IMR-90 (cell line): ENCODE measurements at regions not wholly inside any gene's neighbourhood (a gene's known extent, or its start where the extent isn't known, plus 50 kb on each side); places are given as distances from the start of the nearest gene placed in this dataset.

Experiments used
- ATAC-seq: fragments of 200-7000 bp; cut with Tn5 transposase; 2 replicates; pipeline ENCODE4 v1.9.1; 2020; ENCODE audit warnings: low read depth, mild to moderate bottlenecking, moderate library complexity
- BruUV-seq: library from RNA; stranded (reverse); fragments of 400-500 nt; replicated peaks from 2 replicates; lab custom pipeline; 2021; lab: Mats Ljungman, UMichigan
- CTCF ChIA-PET: fragments of 300-600 bp; formaldehyde crosslinking; extraction: SDS; loops from one replicate; lab custom pipeline; 2021; ENCODE audit warnings: antibody characterized with exemption; lab: Yijun Ruan, JAX
- POLR2A ChIA-PET: fragments of 300-600 bp; sonication (Branson Sonifier 250); formaldehyde crosslinking; loops from one replicate; lab custom pipeline; 2022; ENCODE audit warnings: antibody characterized with exemption; ENCODE audit not compliant: unreplicated experiment; lab: Charles Lee
- DNase-seq: peaks from one replicate; pipeline ENCODE4 v3.0.0; 2013
- H2AFZ ChIP-seq: replicated peaks from 2 replicates; pipeline ENCODE3; 2013; ENCODE audit warnings: low read length, mild to moderate bottlenecking; ENCODE audit not compliant: poor library complexity
- H2AK5ac ChIP-seq: 2 replicates; pipeline ENCODE4 v1.6.1; 2013; ENCODE audit warnings: low read depth, low read length, inconsistent platforms
- H2AK9ac ChIP-seq: replicated peaks from 2 replicates; pipeline ENCODE3; 2013; ENCODE audit warnings: mild to moderate bottlenecking, low read depth, low read length, moderate library complexity; ENCODE audit not compliant: poor library complexity
- H2BK120ac ChIP-seq: 2 replicates; pipeline ENCODE4 v1.6.1; 2013; ENCODE audit warnings: low read depth, low read length, inconsistent platforms
- H2BK15ac ChIP-seq: 3 replicates; pipeline ENCODE4 v1.6.1; 2013; ENCODE audit warnings: low read depth, low read length, inconsistent platforms
- H2BK20ac ChIP-seq: 2 replicates; pipeline ENCODE4 v1.6.1; 2013; ENCODE audit warnings: low read depth, mild to moderate bottlenecking, inconsistent platforms, low read length, moderate library complexity
- H2BK5ac ChIP-seq: 2 replicates; pipeline ENCODE4 v1.6.1; 2013; ENCODE audit warnings: mild to moderate bottlenecking, low read depth, low read length, inconsistent platforms; ENCODE audit not compliant: poor library complexity, severe bottlenecking
- H3K14ac ChIP-seq: replicated peaks from 2 replicates; pipeline ENCODE4 v1.6.1; 2013; ENCODE audit warnings: low read depth, low read length, inconsistent platforms
- H3K18ac ChIP-seq: 2 replicates; pipeline ENCODE4 v1.6.1; 2013; ENCODE audit warnings: low read depth, low read length, control low read depth
- H3K23ac ChIP-seq: 2 replicates; pipeline ENCODE4 v1.6.1; 2013; ENCODE audit warnings: low read depth, low read length, inconsistent platforms
- H3K27ac ChIP-seq: 2 replicates; pipeline ENCODE4 v1.5.1; 2013; ENCODE audit warnings: mild to moderate bottlenecking, control low read depth, low read length; ENCODE audit not compliant: insufficient read depth
- H3K27me3 ChIP-seq: 2 replicates; pipeline ENCODE4 v1.6.1; 2013; ENCODE audit warnings: low read length; ENCODE audit not compliant: control insufficient read depth, insufficient read depth
- H3K36me3 ChIP-seq: 2 replicates; pipeline ENCODE4 v1.6.1; 2013; ENCODE audit warnings: low read length, mixed read lengths; ENCODE audit not compliant: control insufficient read depth, insufficient read depth
- H3K4ac ChIP-seq: 2 replicates; pipeline ENCODE4 v1.6.1; 2013; ENCODE audit warnings: low read depth, low read length, inconsistent platforms
- H3K4me1 ChIP-seq: 2 replicates; pipeline ENCODE4 v1.6.1; 2013; ENCODE audit warnings: low read length, mixed read lengths; ENCODE audit not compliant: control insufficient read depth, insufficient read depth
- H3K4me2 ChIP-seq: 2 replicates; pipeline ENCODE4 v1.6.1; 2013; ENCODE audit warnings: low read depth, mild to moderate bottlenecking, control low read depth, low read length, moderate library complexity
- H3K4me3 ChIP-seq: 2 replicates; pipeline ENCODE4 v1.5.1; 2013; ENCODE audit warnings: low read depth, mild to moderate bottlenecking, control low read depth, low read length, moderate library complexity; ENCODE audit not compliant: insufficient read depth
- H3K56ac ChIP-seq: 2 replicates; pipeline ENCODE4 v1.6.1; 2013; ENCODE audit warnings: low read length, inconsistent platforms; ENCODE audit not compliant: insufficient read depth; ENCODE audit errors: extremely low read depth
- H3K79me1 ChIP-seq, 2 experiments: 2 replicates each; pipeline ENCODE4 v1.6.1; 2013; ENCODE audit warnings: low read length in 2 of 2, inconsistent platforms in 1 of 2, low read depth in 1 of 2
- H3K9ac ChIP-seq: 2 replicates; pipeline ENCODE4 v1.6.1; 2013; ENCODE audit warnings: low read depth, low read length, control low read depth
- H3K9me1 ChIP-seq: 2 replicates; pipeline ENCODE4 v1.6.1; 2013; ENCODE audit warnings: low read length, inconsistent platforms; ENCODE audit not compliant: insufficient read depth
- H3K9me3 ChIP-seq: 2 replicates; pipeline ENCODE4 v1.6.1; 2013; ENCODE audit warnings: low read length; ENCODE audit not compliant: control insufficient read depth, insufficient read depth
- H4K20me1 ChIP-seq: 2 replicates; pipeline ENCODE4 v1.6.1; 2013; ENCODE audit warnings: low read length, inconsistent platforms; ENCODE audit not compliant: insufficient read depth
- H4K5ac ChIP-seq: 2 replicates; pipeline ENCODE4 v1.6.1; 2013; ENCODE audit warnings: mild to moderate bottlenecking, low read depth, low read length, control low read depth
- H4K8ac ChIP-seq, 2 experiments: 2 replicates each; pipeline ENCODE4 v1.6.1; 2013; ENCODE audit warnings: low read depth in 2 of 2, low read length in 2 of 2, control low read depth in 1 of 2, inconsistent platforms in 1 of 2
- H4K91ac ChIP-seq: 2 replicates; pipeline ENCODE4 v1.6.1; 2013; ENCODE audit warnings: low read depth, low read length, inconsistent platforms; ENCODE audit not compliant: insufficient read depth
- BHLHE40 ChIP-seq: fragments of 150-350 bp; IDR thresholded peaks from 2 replicates; pipeline ENCODE4 v1.6.1; 2016; ENCODE audit warnings: mild to moderate bottlenecking, low read depth, low read length
- CEBPB ChIP-seq: IDR thresholded peaks from 2 replicates; pipeline ENCODE4 v1.6.1; 2012; ENCODE audit warnings: low read depth, low read length, improper control_type of control experiment
- CHD1 ChIP-seq: IDR thresholded peaks from 2 replicates; pipeline ENCODE4 v1.6.1; 2012; ENCODE audit warnings: low read depth, low read length, improper control_type of control experiment
- FOS ChIP-seq: fragments of 150-350 bp; IDR thresholded peaks from 2 replicates; pipeline ENCODE4 v1.6.1; 2016; ENCODE audit warnings: low read depth, low read length
- MAZ ChIP-seq: IDR thresholded peaks from 2 replicates; pipeline ENCODE4 v1.6.1; 2012; ENCODE audit warnings: low read depth, mild to moderate bottlenecking, low read length, improper control_type of control experiment, moderate library complexity, borderline replicate concordance
- NFE2L2 ChIP-seq: fragments of 150-350 bp; IDR thresholded peaks from 2 replicates; pipeline ENCODE4 v1.6.1; 2016; ENCODE audit warnings: low read depth, mild to moderate bottlenecking, low read length
- POLR2A ChIP-seq: IDR thresholded peaks from 2 replicates; pipeline ENCODE4 v1.6.1; 2012; ENCODE audit warnings: mild to moderate bottlenecking, low read depth, low read length
- RAD21 ChIP-seq: IDR thresholded peaks from 2 replicates; pipeline ENCODE4 v1.6.1; 2012; ENCODE audit warnings: low read length, improper control_type of control experiment
- RCOR1 ChIP-seq: IDR thresholded peaks from 2 replicates; pipeline ENCODE4 v1.6.1; 2012; ENCODE audit warnings: mild to moderate bottlenecking, low read length, improper control_type of control experiment; ENCODE audit not compliant: insufficient replicate concordance
- RFX5 ChIP-seq: IDR thresholded peaks from 2 replicates; pipeline ENCODE4 v1.8.0; 2012; ENCODE audit warnings: low read depth, mild to moderate bottlenecking, low read length, moderate library complexity
- SMC3 ChIP-seq: fragments of 150-350 bp; IDR thresholded peaks from 2 replicates; pipeline ENCODE4 v1.6.1; 2016; ENCODE audit warnings: low read depth, mild to moderate bottlenecking, antibody characterized with exemption, low read length, moderate library complexity
- WGBS, 2 experiments: methylation state at CpG; one replicate each; pipeline versions ENCODE4 v1.1.5 to v1.1.7; 2013; ENCODE audit warnings: missing lambda C conversion rate in 2 of 2; ENCODE audit not compliant: insufficient read length in 1 of 2; ENCODE audit errors: extremely low coverage in 2 of 2; 5-methylcytosine and 5-hydroxymethylcytosine counted together
- dilution Hi-C: fragments of 300-500 bp; cut with HindIII; formaldehyde crosslinking; loops from one replicate; pipeline ENCODE4 v1.14.3; 2018; ENCODE audit warnings: low sequenced_read_pairs; ENCODE audit not compliant: unreplicated experiment
- in situ Hi-C: fragments of 300-500 bp; cut with MboI; formaldehyde crosslinking; loops from 3 replicates; pipeline ENCODE4 v1.14.3; 2019; ENCODE audit warnings: low sequenced_read_pairs, inconsistent platforms, mixed read lengths
- intact Hi-C: fragments of 100-400 bp; cut with micrococcal nuclease; formaldehyde crosslinking; loops from 2 replicates; pipeline ENCODE4 v1.10.0; 2022
- TF ChIP-seq, protein P1 (sequence below): fragments of 150-350 bp; IDR thresholded peaks from 2 replicates; pipeline ENCODE4 v1.6.1; 2017; ENCODE audit warnings: mild to moderate bottlenecking, antibody characterized with exemption, low read length, low read depth
- TF ChIP-seq, protein P2 (sequence below): conservative IDR thresholded peaks from 2 replicates; pipeline ENCODE4 v1.5.1; 2012; ENCODE audit warnings: mild to moderate bottlenecking, low read depth, low read length, improper control_type of control experiment
- TF ChIP-seq, protein P3 (sequence below): fragments of 150-350 bp; IDR thresholded peaks from 2 replicates; pipeline ENCODE4 v1.6.1; 2016; ENCODE audit warnings: low read depth, mild to moderate bottlenecking, low read length, moderate library complexity, borderline replicate concordance

DNA sequence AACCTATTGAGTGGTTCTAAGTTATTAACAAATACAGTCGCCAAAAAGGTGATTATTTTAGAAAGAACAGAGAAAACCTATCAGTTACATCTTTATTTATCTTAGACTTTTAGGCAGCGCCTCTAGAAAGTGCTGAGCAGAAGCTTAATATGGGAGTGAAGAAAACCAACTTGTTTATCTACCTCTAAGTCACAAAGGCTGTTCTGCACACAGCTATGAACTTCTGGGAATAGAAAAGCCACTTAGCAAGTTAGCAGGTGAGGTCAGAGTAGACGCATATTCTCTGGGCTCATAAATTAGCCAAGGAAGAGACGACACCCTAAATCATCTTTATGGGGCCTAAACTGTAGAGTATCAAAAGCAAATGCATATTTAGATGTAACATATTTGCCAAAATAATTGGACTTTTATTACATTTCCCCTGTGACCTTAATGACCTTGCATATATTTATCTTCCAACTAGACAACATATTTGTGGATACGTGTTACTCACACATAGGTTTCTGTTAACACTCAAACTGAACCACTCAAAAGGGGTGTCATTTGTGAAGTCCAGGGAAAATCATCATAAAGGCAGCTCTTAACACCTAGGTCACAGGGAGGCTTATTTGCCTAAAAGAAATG is 267.1 kb downstream of the ADGB start:
- no peak overlapping the region for H3K23ac ChIP-seq
- H3K79me1 ChIP-seq, result no peaks in the 10 kb centered on the region
- no peak overlapping the region for H2BK5ac ChIP-seq
- CTCF ChIA-PET, result no interaction called here
- BruUV-seq, result no TSS peak
- in situ Hi-C loops, result loop anchor here (25.0 kb wide), 1 partner anchor 1296 kb away; no protein-coding TSS in a partner anchor
- no peak overlapping the region for H4K91ac ChIP-seq
- H2BK20ac ChIP-seq, result no peak overlapping the region
- no peaks in the 10 kb centered on the region for H3K27me3 ChIP-seq
- dilution Hi-C loops, result no loop called here
- no peaks in the 10 kb centered on the region for H3K36me3 ChIP-seq
- no peak overlapping the region for H3K4ac ChIP-seq
- DNase-seq (no peak), ATAC-seq (no peak)
- H4K8ac ChIP-seq, result no peak overlapping the region
- H2AFZ ChIP-seq, result no peak overlapping the region
- TF ChIP-seq SMC3 (no peak), CHD1 (no peak), BHLHE40 (no peak), FOS (no peak), POLR2A (no peak), MAZ (no peak), CEBPB (no peak), RFX5 (no peak), RAD21 (no peak), NFE2L2 (no peak), RCOR1 (no peak)
- TF ChIP-seq, protein P1, sequence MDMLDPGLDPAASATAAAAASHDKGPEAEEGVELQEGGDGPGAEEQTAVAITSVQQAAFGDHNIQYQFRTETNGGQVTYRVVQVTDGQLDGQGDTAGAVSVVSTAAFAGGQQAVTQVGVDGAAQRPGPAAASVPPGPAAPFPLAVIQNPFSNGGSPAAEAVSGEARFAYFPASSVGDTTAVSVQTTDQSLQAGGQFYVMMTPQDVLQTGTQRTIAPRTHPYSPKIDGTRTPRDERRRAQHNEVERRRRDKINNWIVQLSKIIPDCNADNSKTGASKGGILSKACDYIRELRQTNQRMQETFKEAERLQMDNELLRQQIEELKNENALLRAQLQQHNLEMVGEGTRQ, result no peak
- TF ChIP-seq, protein P2, sequence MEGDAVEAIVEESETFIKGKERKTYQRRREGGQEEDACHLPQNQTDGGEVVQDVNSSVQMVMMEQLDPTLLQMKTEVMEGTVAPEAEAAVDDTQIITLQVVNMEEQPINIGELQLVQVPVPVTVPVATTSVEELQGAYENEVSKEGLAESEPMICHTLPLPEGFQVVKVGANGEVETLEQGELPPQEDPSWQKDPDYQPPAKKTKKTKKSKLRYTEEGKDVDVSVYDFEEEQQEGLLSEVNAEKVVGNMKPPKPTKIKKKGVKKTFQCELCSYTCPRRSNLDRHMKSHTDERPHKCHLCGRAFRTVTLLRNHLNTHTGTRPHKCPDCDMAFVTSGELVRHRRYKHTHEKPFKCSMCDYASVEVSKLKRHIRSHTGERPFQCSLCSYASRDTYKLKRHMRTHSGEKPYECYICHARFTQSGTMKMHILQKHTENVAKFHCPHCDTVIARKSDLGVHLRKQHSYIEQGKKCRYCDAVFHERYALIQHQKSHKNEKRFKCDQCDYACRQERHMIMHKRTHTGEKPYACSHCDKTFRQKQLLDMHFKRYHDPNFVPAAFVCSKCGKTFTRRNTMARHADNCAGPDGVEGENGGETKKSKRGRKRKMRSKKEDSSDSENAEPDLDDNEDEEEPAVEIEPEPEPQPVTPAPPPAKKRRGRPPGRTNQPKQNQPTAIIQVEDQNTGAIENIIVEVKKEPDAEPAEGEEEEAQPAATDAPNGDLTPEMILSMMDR, result no peak
- TF ChIP-seq, protein P3, sequence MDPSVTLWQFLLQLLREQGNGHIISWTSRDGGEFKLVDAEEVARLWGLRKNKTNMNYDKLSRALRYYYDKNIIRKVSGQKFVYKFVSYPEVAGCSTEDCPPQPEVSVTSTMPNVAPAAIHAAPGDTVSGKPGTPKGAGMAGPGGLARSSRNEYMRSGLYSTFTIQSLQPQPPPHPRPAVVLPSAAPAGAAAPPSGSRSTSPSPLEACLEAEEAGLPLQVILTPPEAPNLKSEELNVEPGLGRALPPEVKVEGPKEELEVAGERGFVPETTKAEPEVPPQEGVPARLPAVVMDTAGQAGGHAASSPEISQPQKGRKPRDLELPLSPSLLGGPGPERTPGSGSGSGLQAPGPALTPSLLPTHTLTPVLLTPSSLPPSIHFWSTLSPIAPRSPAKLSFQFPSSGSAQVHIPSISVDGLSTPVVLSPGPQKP, result no peak
- H2BK15ac ChIP-seq, result no peak overlapping the region
- no peaks in the 10 kb centered on the region for H3K4me1 ChIP-seq
- POLR2A ChIA-PET, result no interaction called here
- intact Hi-C loops, result no loop called here
- H3K18ac ChIP-seq, result no peak overlapping the region
- H2AK5ac ChIP-seq, result no peak overlapping the region
- H4K20me1 ChIP-seq, result no peaks in the 10 kb centered on the region
- no peak overlapping the region for H3K56ac ChIP-seq
- H3K9ac ChIP-seq, result no peak overlapping the region
- H2BK120ac ChIP-seq, result no peak overlapping the region
- H3K4me2 ChIP-seq, result no peak overlapping the region
- H3K4me3 ChIP-seq, result no peak overlapping the region
- H3K9me3 ChIP-seq, result no peaks in the 10 kb centered on the region
- WGBS, 2 experiments, result 60% methylated on average over 1 of the region's 5 CpGs; no CpG with 5 or more reads in 1 of the 2 experiments
- H2AK9ac ChIP-seq, result no peak overlapping the region
- no peak overlapping the region for H4K5ac ChIP-seq
- H3K27ac ChIP-seq, result no peak overlapping the region
- 0 out of 2 replicates have a peak, but pooled peaks cover 7% of the 10 kb centered on the region for H3K9me1 ChIP-seq
- no peak overlapping the region for H3K14ac ChIP-seq
